IMR-90 (cell line): ENCODE measurements at regions not wholly inside any gene's neighbourhood (a gene's known extent, or its start where the extent isn't known, plus 50 kb on each side); places are given as distances from the start of the nearest gene placed in this dataset.

Experiments
- ATAC-seq: fragments of 200-7000 bp; cut with Tn5 transposase; 2 replicates; pipeline ENCODE4 v1.9.1; 2020; ENCODE audit warnings: low read depth, mild to moderate bottlenecking, moderate library complexity
- BruUV-seq: library from RNA; stranded (reverse); fragments of 400-500 nt; replicated peaks from 2 replicates; lab custom pipeline; 2021; lab: Mats Ljungman, UMichigan
- CTCF ChIA-PET: fragments of 300-600 bp; formaldehyde crosslinking; extraction: SDS; loops from one replicate; lab custom pipeline; 2021; ENCODE audit warnings: antibody characterized with exemption; lab: Yijun Ruan, JAX
- POLR2A ChIA-PET: fragments of 300-600 bp; sonication (Branson Sonifier 250); formaldehyde crosslinking; loops from one replicate; lab custom pipeline; 2022; ENCODE audit warnings: antibody characterized with exemption; ENCODE audit not compliant: unreplicated experiment; lab: Charles Lee
- DNase-seq: peaks from one replicate; pipeline ENCODE4 v3.0.0; 2013
- H2AFZ ChIP-seq: replicated peaks from 2 replicates; pipeline ENCODE3; 2013; ENCODE audit warnings: low read length, mild to moderate bottlenecking; ENCODE audit not compliant: poor library complexity
- H2AK5ac ChIP-seq: 2 replicates; pipeline ENCODE4 v1.6.1; 2013; ENCODE audit warnings: low read depth, low read length, inconsistent platforms
- H2AK9ac ChIP-seq: replicated peaks from 2 replicates; pipeline ENCODE3; 2013; ENCODE audit warnings: mild to moderate bottlenecking, low read depth, low read length, moderate library complexity; ENCODE audit not compliant: poor library complexity
- H2BK120ac ChIP-seq: 2 replicates; pipeline ENCODE4 v1.6.1; 2013; ENCODE audit warnings: low read depth, low read length, inconsistent platforms
- H2BK15ac ChIP-seq: 3 replicates; pipeline ENCODE4 v1.6.1; 2013; ENCODE audit warnings: low read depth, low read length, inconsistent platforms
- H2BK20ac ChIP-seq: 2 replicates; pipeline ENCODE4 v1.6.1; 2013; ENCODE audit warnings: low read depth, mild to moderate bottlenecking, inconsistent platforms, low read length, moderate library complexity
- H2BK5ac ChIP-seq: 2 replicates; pipeline ENCODE4 v1.6.1; 2013; ENCODE audit warnings: mild to moderate bottlenecking, low read depth, low read length, inconsistent platforms; ENCODE audit not compliant: poor library complexity, severe bottlenecking
- H3K14ac ChIP-seq: replicated peaks from 2 replicates; pipeline ENCODE4 v1.6.1; 2013; ENCODE audit warnings: low read depth, low read length, inconsistent platforms
- H3K18ac ChIP-seq: 2 replicates; pipeline ENCODE4 v1.6.1; 2013; ENCODE audit warnings: low read depth, low read length, control low read depth
- H3K23ac ChIP-seq: 2 replicates; pipeline ENCODE4 v1.6.1; 2013; ENCODE audit warnings: low read depth, low read length, inconsistent platforms
- H3K27ac ChIP-seq: 2 replicates; pipeline ENCODE4 v1.5.1; 2013; ENCODE audit warnings: mild to moderate bottlenecking, control low read depth, low read length; ENCODE audit not compliant: insufficient read depth
- H3K27me3 ChIP-seq: 2 replicates; pipeline ENCODE4 v1.6.1; 2013; ENCODE audit warnings: low read length; ENCODE audit not compliant: control insufficient read depth, insufficient read depth
- H3K36me3 ChIP-seq: 2 replicates; pipeline ENCODE4 v1.6.1; 2013; ENCODE audit warnings: low read length, mixed read lengths; ENCODE audit not compliant: control insufficient read depth, insufficient read depth
- H3K4ac ChIP-seq: 2 replicates; pipeline ENCODE4 v1.6.1; 2013; ENCODE audit warnings: low read depth, low read length, inconsistent platforms
- H3K4me1 ChIP-seq: 2 replicates; pipeline ENCODE4 v1.6.1; 2013; ENCODE audit warnings: low read length, mixed read lengths; ENCODE audit not compliant: control insufficient read depth, insufficient read depth
- H3K4me2 ChIP-seq: 2 replicates; pipeline ENCODE4 v1.6.1; 2013; ENCODE audit warnings: low read depth, mild to moderate bottlenecking, control low read depth, low read length, moderate library complexity
- H3K4me3 ChIP-seq: 2 replicates; pipeline ENCODE4 v1.5.1; 2013; ENCODE audit warnings: low read depth, mild to moderate bottlenecking, control low read depth, low read length, moderate library complexity; ENCODE audit not compliant: insufficient read depth
- H3K56ac ChIP-seq: 2 replicates; pipeline ENCODE4 v1.6.1; 2013; ENCODE audit warnings: low read length, inconsistent platforms; ENCODE audit not compliant: insufficient read depth; ENCODE audit errors: extremely low read depth
- H3K79me1 ChIP-seq, 2 experiments: 2 replicates each; pipeline ENCODE4 v1.6.1; 2013; ENCODE audit warnings: low read length in 2 of 2, inconsistent platforms in 1 of 2, low read depth in 1 of 2
- H3K9ac ChIP-seq: 2 replicates; pipeline ENCODE4 v1.6.1; 2013; ENCODE audit warnings: low read depth, low read length, control low read depth
- H3K9me1 ChIP-seq: 2 replicates; pipeline ENCODE4 v1.6.1; 2013; ENCODE audit warnings: low read length, inconsistent platforms; ENCODE audit not compliant: insufficient read depth
- H3K9me3 ChIP-seq: 2 replicates; pipeline ENCODE4 v1.6.1; 2013; ENCODE audit warnings: low read length; ENCODE audit not compliant: control insufficient read depth, insufficient read depth
- H4K20me1 ChIP-seq: 2 replicates; pipeline ENCODE4 v1.6.1; 2013; ENCODE audit warnings: low read length, inconsistent platforms; ENCODE audit not compliant: insufficient read depth
- H4K5ac ChIP-seq: 2 replicates; pipeline ENCODE4 v1.6.1; 2013; ENCODE audit warnings: mild to moderate bottlenecking, low read depth, low read length, control low read depth
- H4K8ac ChIP-seq, 2 experiments: 2 replicates each; pipeline ENCODE4 v1.6.1; 2013; ENCODE audit warnings: low read depth in 2 of 2, low read length in 2 of 2, control low read depth in 1 of 2, inconsistent platforms in 1 of 2
- H4K91ac ChIP-seq: 2 replicates; pipeline ENCODE4 v1.6.1; 2013; ENCODE audit warnings: low read depth, low read length, inconsistent platforms; ENCODE audit not compliant: insufficient read depth
- BHLHE40 ChIP-seq: fragments of 150-350 bp; IDR thresholded peaks from 2 replicates; pipeline ENCODE4 v1.6.1; 2016; ENCODE audit warnings: mild to moderate bottlenecking, low read depth, low read length
- CHD1 ChIP-seq: IDR thresholded peaks from 2 replicates; pipeline ENCODE4 v1.6.1; 2012; ENCODE audit warnings: low read depth, low read length, improper control_type of control experiment
- NFE2L2 ChIP-seq: fragments of 150-350 bp; IDR thresholded peaks from 2 replicates; pipeline ENCODE4 v1.6.1; 2016; ENCODE audit warnings: low read depth, mild to moderate bottlenecking, low read length
- RAD21 ChIP-seq: IDR thresholded peaks from 2 replicates; pipeline ENCODE4 v1.6.1; 2012; ENCODE audit warnings: low read length, improper control_type of control experiment
- RCOR1 ChIP-seq: IDR thresholded peaks from 2 replicates; pipeline ENCODE4 v1.6.1; 2012; ENCODE audit warnings: mild to moderate bottlenecking, low read length, improper control_type of control experiment; ENCODE audit not compliant: insufficient replicate concordance
- RFX5 ChIP-seq: IDR thresholded peaks from 2 replicates; pipeline ENCODE4 v1.8.0; 2012; ENCODE audit warnings: low read depth, mild to moderate bottlenecking, low read length, moderate library complexity
- SMC3 ChIP-seq: fragments of 150-350 bp; IDR thresholded peaks from 2 replicates; pipeline ENCODE4 v1.6.1; 2016; ENCODE audit warnings: low read depth, mild to moderate bottlenecking, antibody characterized with exemption, low read length, moderate library complexity
- WGBS, 2 experiments: methylation state at CpG; one replicate each; pipeline versions ENCODE4 v1.1.5 to v1.1.7; 2013; ENCODE audit warnings: missing lambda C conversion rate in 2 of 2; ENCODE audit not compliant: insufficient read length in 1 of 2; ENCODE audit errors: extremely low coverage in 2 of 2; 5-methylcytosine and 5-hydroxymethylcytosine counted together
- dilution Hi-C: fragments of 300-500 bp; cut with HindIII; formaldehyde crosslinking; loops from one replicate; pipeline ENCODE4 v1.14.3; 2018; ENCODE audit warnings: low sequenced_read_pairs; ENCODE audit not compliant: unreplicated experiment
- in situ Hi-C: fragments of 300-500 bp; cut with MboI; formaldehyde crosslinking; loops from 3 replicates; pipeline ENCODE4 v1.14.3; 2019; ENCODE audit warnings: low sequenced_read_pairs, inconsistent platforms, mixed read lengths
- intact Hi-C: fragments of 100-400 bp; cut with micrococcal nuclease; formaldehyde crosslinking; loops from 2 replicates; pipeline ENCODE4 v1.10.0; 2022
- TF ChIP-seq, protein P1 (sequence below): fragments of 150-350 bp; IDR thresholded peaks from 2 replicates; pipeline ENCODE4 v1.6.1; 2017; ENCODE audit warnings: mild to moderate bottlenecking, antibody characterized with exemption, low read length, low read depth
- TF ChIP-seq, protein P2 (sequence below): fragments of 150-350 bp; IDR thresholded peaks from 2 replicates; pipeline ENCODE4 v1.6.1; 2016; ENCODE audit warnings: low read depth, mild to moderate bottlenecking, low read length, moderate library complexity, borderline replicate concordance

DNA sequence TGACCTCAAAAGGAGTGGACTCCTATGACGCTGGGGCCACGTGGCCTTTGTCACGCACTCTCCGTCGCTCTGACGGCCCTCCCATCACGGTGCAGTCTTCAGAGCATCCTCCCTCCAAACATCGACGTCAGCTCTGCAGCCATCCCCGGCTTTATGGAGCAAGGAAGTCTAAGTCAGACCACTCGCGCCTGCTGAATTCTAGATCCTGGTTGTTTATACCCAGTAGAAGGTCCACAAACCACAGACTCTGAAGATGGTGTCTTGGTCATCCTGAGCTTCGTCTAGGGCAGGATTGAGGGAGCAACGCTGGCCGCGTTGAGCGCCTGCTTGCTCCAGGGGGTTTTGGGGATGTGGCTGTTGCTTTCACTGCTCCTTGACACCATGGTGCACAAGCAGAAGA is 228.0 kb upstream of the SALL3 start:
- no peak overlapping the region for H4K91ac ChIP-seq
- no peak overlapping the region for H3K4me2 ChIP-seq
- no peak overlapping the region for H3K14ac ChIP-seq
- in situ Hi-C loops: no loop called here
- H2AFZ ChIP-seq: no peak overlapping the region
- no peaks in the 10 kb centered on the region for H4K20me1 ChIP-seq
- TF ChIP-seq RFX5: no peak
- TF ChIP-seq RCOR1: no peak
- TF ChIP-seq RAD21: no peak
- TF ChIP-seq NFE2L2: no peak
- TF ChIP-seq CHD1: no peak
- TF ChIP-seq, protein P1, sequence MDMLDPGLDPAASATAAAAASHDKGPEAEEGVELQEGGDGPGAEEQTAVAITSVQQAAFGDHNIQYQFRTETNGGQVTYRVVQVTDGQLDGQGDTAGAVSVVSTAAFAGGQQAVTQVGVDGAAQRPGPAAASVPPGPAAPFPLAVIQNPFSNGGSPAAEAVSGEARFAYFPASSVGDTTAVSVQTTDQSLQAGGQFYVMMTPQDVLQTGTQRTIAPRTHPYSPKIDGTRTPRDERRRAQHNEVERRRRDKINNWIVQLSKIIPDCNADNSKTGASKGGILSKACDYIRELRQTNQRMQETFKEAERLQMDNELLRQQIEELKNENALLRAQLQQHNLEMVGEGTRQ: no peak
- no peak for TF ChIP-seq BHLHE40
- TF ChIP-seq SMC3: no peak
- TF ChIP-seq, protein P2, sequence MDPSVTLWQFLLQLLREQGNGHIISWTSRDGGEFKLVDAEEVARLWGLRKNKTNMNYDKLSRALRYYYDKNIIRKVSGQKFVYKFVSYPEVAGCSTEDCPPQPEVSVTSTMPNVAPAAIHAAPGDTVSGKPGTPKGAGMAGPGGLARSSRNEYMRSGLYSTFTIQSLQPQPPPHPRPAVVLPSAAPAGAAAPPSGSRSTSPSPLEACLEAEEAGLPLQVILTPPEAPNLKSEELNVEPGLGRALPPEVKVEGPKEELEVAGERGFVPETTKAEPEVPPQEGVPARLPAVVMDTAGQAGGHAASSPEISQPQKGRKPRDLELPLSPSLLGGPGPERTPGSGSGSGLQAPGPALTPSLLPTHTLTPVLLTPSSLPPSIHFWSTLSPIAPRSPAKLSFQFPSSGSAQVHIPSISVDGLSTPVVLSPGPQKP: no peak
- no peak overlapping the region for H2AK5ac ChIP-seq
- 78% methylated on average over 6 of the region's 17 CpGs; no CpG with 5 or more reads in 1 of the 2 experiments for WGBS, 2 experiments
- no peaks in the 10 kb centered on the region for H3K27me3 ChIP-seq
- no peak for DNase-seq
- H3K4me1 ChIP-seq: no peaks in the 10 kb centered on the region
- H2BK15ac ChIP-seq: no peak overlapping the region
- no peaks in the 10 kb centered on the region for H3K79me1 ChIP-seq
- H3K56ac ChIP-seq: no peak overlapping the region
- H3K9ac ChIP-seq: no peak overlapping the region
- no peak overlapping the region for H3K18ac ChIP-seq
- no peak overlapping the region for H3K4ac ChIP-seq
- CTCF ChIA-PET: no interaction called here
- no peak overlapping the region for H2BK120ac ChIP-seq
- H3K9me3 ChIP-seq: peaks cover 32% of the 10 kb centered on the region
- no peak overlapping the region for H4K8ac ChIP-seq
- no peak overlapping the region for H3K27ac ChIP-seq
- no peak for ATAC-seq
- no peaks in the 10 kb centered on the region for H3K36me3 ChIP-seq
- H4K5ac ChIP-seq: no peak overlapping the region
- no TSS peak for BruUV-seq
- POLR2A ChIA-PET: no interaction called here
- no peaks in the 10 kb centered on the region for H3K9me1 ChIP-seq
- H2BK5ac ChIP-seq: no peak overlapping the region
- no peak overlapping the region for H2BK20ac ChIP-seq
- H3K4me3 ChIP-seq: no peak overlapping the region
- intact Hi-C loops: no loop called here
- H2AK9ac ChIP-seq: no peak overlapping the region
- no peak overlapping the region for H3K23ac ChIP-seq
- dilution Hi-C loops: no loop called here
